Effector memory CD4-positive, alpha-beta T cell (primary cell): ENCODE measurements at regions not wholly inside any gene's neighbourhood (a gene's known extent, or its start where the extent isn't known, plus 50 kb on each side); places are given as distances from the start of the nearest gene placed in this dataset.
"Not testable (repeated sequence)": the region's sequence is repeated elsewhere in the genome, so short reads cannot be mapped to it uniquely, and the experiment has no call there.

ENCODE experiments used
- DNase-seq, 3 donors: peaks; one replicate each; pipeline ENCODE4 v3.0.0-alpha.2; 2020
- H3K27ac ChIP-seq: 2 replicates; pipeline ENCODE4 v1.7.0; 2013; ENCODE audit warnings: mild to moderate bottlenecking, low read length, moderate library complexity; ENCODE audit not compliant: insufficient read depth, poor library complexity, severe bottlenecking
- H3K27me3 ChIP-seq: replicated peaks from 2 replicates; pipeline ENCODE4 v1.7.0; 2013; ENCODE audit warnings: mild to moderate bottlenecking, low read length; ENCODE audit not compliant: insufficient read depth, control insufficient read depth, poor library complexity, severe bottlenecking
- H3K36me3 ChIP-seq: 2 replicates; pipeline ENCODE4 v1.7.0; 2013; ENCODE audit warnings: mild to moderate bottlenecking, low read length, moderate library complexity; ENCODE audit not compliant: control insufficient read depth, insufficient read depth
- H3K4me1 ChIP-seq: 2 replicates; pipeline ENCODE4 v1.7.0; 2013; ENCODE audit warnings: low read length, mild to moderate bottlenecking; ENCODE audit not compliant: control insufficient read depth, insufficient read depth, poor library complexity, severe bottlenecking
- H3K4me3 ChIP-seq: 2 replicates; pipeline ENCODE4 v1.7.0; 2013; ENCODE audit warnings: low read length, low read depth, mild to moderate bottlenecking; ENCODE audit not compliant: insufficient read depth, poor library complexity, severe bottlenecking
- H3K9me3 ChIP-seq: 2 replicates; pipeline ENCODE4 v1.7.0; 2013; ENCODE audit warnings: mild to moderate bottlenecking, low read length, moderate library complexity; ENCODE audit not compliant: control insufficient read depth

GRCh38 chr18:57956491-57956890 is 87.5 kb upstream of the NEDD4L start:
- Histone ChIP-seq H3K4me1 (no peaks in the 10 kb centered on the region), H3K4me3 (no peak overlapping the region), H3K36me3 (no peaks in the 10 kb centered on the region), H3K9me3 (no peaks in the 10 kb centered on the region), H3K27me3 (no peaks in the 10 kb centered on the region), H3K27ac (no peak overlapping the region)
- no peak for DNase-seq

GRCh38 chr18:57954935-57955334 is 89.1 kb upstream of the NEDD4L start:
- no peak overlapping the region for H3K27ac ChIP-seq
- H3K4me3 ChIP-seq: no peak overlapping the region
- H3K4me1 ChIP-seq: no peaks in the 10 kb centered on the region
- H3K9me3 ChIP-seq: no peaks in the 10 kb centered on the region
- H3K27me3 ChIP-seq: no peaks in the 10 kb centered on the region
- H3K36me3 ChIP-seq: no peaks in the 10 kb centered on the region
- no peak for DNase-seq

DNA sequence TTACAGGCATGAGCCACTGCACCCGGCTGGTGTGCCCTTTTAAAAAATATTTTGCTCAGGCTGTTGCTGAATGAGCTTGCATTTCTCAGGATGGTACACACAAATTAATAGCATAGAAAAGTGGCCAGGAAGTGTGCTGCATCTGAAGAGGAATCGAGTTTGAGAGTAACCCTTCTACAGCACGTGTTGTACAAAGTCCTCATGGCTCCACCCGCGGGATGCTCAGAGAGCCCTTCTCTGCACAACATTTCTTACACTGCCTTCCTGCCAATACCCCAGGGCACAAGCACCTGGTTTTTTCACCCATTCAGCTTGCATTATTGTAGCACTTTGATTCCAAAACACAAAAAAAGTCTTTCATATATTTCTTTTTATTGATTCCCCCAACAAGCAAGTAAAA is 90.1 kb upstream of the NEDD4L start:
- Histone ChIP-seq H3K9me3 (no peaks in the 10 kb centered on the region), H3K4me1 (no peaks in the 10 kb centered on the region), H3K36me3 (no peaks in the 10 kb centered on the region), H3K4me3 (no peak overlapping the region), H3K27ac (no peak overlapping the region), H3K27me3 (no peaks in the 10 kb centered on the region)
- DNase-seq: no peak

- Histone ChIP-seq H3K27me3 (no peaks in the 10 kb centered on the region), H3K4me1 (no peaks in the 10 kb centered on the region), H3K9me3 (no peaks in the 10 kb centered on the region), H3K36me3 (no peaks in the 10 kb centered on the region), H3K4me3 (no peak overlapping the region), H3K27ac (no peak overlapping the region)
- DNase-seq: no peak
These were observed 91.8 kb upstream of the NEDD4L start for GRCh38 chr18:57951999-57952774.

DNA sequence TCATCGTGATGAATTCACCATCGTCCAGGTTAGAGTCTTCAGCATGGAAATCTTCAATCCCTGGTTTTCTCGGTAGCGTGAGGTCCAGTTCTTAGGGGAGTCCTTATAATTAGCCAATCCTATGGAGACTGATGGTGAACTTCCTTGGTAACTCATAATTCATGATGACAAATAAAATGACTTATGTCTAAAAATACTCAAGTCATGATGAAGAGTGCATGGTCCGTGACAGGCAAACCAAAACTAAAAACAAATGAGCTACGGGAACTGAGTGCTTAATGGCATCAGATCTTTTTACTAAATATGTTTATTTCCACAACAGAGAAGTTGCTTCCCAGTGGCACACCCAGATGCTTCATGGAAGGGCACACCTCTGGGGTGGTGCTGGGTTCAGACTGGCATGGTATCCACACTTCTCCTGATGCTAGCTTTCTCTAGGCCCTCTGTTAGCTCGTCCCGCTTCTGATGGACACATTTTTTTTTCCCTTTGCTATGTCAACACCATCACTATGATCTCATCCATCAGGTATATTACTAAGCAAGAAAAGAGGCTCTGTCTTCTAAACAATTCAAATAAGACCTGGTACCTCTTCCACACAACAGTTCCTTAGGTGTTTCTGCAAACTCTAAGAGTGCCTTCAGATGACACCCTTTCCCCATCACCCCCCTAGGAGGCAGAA is 92.8 kb upstream of the NEDD4L start:
- Histone ChIP-seq H3K36me3 (no peaks in the 10 kb centered on the region), H3K9me3 (no peaks in the 10 kb centered on the region), H3K4me1 (no peaks in the 10 kb centered on the region), H3K27ac (no peak overlapping the region), H3K4me3 (no peak overlapping the region), H3K27me3 (no peaks in the 10 kb centered on the region)
- no peak for DNase-seq

DNA sequence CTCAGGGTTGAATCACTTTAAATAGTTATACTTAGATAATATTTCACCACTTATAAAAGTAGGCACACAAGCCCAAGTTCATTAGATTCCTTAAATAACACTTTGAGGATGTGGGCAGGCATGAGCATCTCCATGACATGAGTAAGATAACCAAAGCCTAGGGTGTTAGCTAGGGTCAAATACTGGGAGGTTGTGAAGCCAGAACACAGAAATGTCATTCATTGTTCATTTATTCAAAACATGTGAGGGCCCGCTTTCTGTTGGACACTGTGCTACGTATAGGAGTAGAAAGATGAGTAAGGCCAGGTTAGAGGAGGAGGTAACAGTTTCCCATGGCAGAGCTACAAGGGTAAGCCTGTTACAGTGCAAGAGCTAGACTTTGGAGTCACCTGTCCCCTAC is 93.5 kb upstream of the NEDD4L start:
- no peak overlapping the region for H3K4me3 ChIP-seq
- H3K27me3 ChIP-seq: no peaks in the 10 kb centered on the region
- no peak overlapping the region for H3K27ac ChIP-seq
- H3K9me3 ChIP-seq: no peaks in the 10 kb centered on the region
- DNase-seq: no peak
- H3K4me1 ChIP-seq: no peaks in the 10 kb centered on the region
- no peaks in the 10 kb centered on the region for H3K36me3 ChIP-seq

- DNase-seq, H3K27ac ChIP-seq: not testable (repeated sequence)
These were observed 94.7 kb upstream of the NEDD4L start for GRCh38 chr18:57949335-57949734.

DNA sequence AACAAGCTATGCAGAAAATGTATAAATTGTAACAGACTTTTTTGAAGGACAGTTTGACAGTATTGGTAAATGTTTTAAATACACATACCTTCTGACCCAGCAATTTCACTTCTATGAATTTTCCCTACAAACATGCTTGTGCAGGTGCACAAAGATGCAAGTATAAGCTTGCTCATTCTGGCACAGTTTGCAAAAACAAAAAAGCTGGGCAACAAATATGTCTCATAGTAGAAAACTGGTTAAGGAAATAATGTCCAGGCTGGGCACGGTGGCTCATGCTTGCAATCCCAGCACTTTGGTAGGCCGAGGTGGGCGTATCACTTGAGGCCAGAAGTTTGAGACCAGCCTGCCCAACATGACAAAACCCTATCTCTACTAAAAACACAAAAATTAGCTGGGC is 96.9 kb upstream of the NEDD4L start:
- Histone ChIP-seq H3K27me3 (peaks cover 3% of the 10 kb centered on the region), H3K4me1 (no peaks in the 10 kb centered on the region), H3K27ac (no peak overlapping the region), H3K36me3 (no peaks in the 10 kb centered on the region), H3K9me3 (no peaks in the 10 kb centered on the region), H3K4me3 (no peak overlapping the region)
- no peak for DNase-seq

More at GRCh38 chr18:57949335-57949734, 94.7 kb upstream of the NEDD4L start:
- not testable (repeated sequence) for H3K27me3 ChIP-seq, H3K4me3 ChIP-seq, H3K36me3 ChIP-seq, H3K4me1 ChIP-seq, H3K9me3 ChIP-seq

DNA sequence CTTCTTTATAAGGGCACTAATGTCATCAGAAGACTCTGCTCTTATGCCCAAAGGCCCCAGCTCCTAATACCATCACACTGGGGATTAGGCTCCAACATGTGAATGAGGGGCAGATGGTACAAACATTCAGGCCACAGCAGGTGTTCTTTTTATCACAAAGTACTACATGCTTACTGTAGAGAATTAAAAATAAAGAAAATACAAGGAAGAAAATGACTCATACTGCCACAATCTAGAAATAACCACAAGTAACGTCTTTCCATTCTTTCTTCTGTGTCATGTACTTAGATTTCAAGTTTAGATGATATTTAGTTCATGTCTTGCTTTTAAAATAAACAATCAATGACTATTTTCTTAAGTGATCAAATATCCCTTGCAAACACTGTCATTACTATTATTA is 100.3 kb upstream of the NEDD4L start:
- Histone ChIP-seq H3K9me3 (no peaks in the 10 kb centered on the region), H3K27ac (no peak overlapping the region), H3K27me3 (peaks cover 3% of the 10 kb centered on the region), H3K36me3 (no peaks in the 10 kb centered on the region), H3K4me3 (no peak overlapping the region), H3K4me1 (no peaks in the 10 kb centered on the region)
- DNase-seq: no peak

DNA sequence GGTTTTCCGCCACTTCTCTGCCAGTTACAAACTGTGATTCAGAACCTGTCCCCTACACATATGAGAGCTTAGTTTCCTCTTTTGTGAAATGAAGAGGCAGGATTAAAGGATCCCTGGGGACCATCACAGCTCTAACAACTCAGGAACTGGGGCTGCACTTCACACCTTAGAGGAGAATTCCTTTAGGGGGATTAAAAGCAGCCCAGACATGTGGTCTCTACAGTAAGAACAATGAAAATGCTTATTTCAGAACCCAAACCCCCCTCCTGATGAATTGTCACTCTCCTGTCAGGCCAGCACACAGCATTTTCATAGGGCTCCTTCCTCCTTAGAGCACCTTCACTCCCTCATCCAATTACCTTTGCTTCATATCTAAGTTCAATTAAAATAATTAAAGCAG is 101.5 kb upstream of the NEDD4L start:
- H3K4me3 ChIP-seq: no peak overlapping the region
- no peak overlapping the region for H3K27ac ChIP-seq
- H3K9me3 ChIP-seq: no peaks in the 10 kb centered on the region
- peaks cover 3% of the 10 kb centered on the region for H3K27me3 ChIP-seq
- no peak for DNase-seq
- H3K4me1 ChIP-seq: no peaks in the 10 kb centered on the region
- H3K36me3 ChIP-seq: no peaks in the 10 kb centered on the region
